Thoracic aorta (tissue), 2 donors: ENCODE measurements at regions not wholly inside any gene's neighbourhood (a gene's known extent, or its start where the extent isn't known, plus 50 kb on each side); places are given as distances from the start of the nearest gene placed in this dataset.

Experiments
- ATAC-seq: fragments of 150-250 bp; one replicate; pipeline ENCODE4 v1.8.0; 2017; ENCODE audit warnings: low read depth; ENCODE audit not compliant: insufficient number of reproducible peaks, low FRiP score
- DNase-seq: peaks from one replicate; pipeline ENCODE4 v3.0.0-alpha.2; 2020; ENCODE audit warnings: low spot score
- H3K27ac ChIP-seq, 2 donors: fragments of 200-600 bp; sonication (generic); 1 replicate in 1 of 2; 2 replicates in 1 of 2; pipeline ENCODE4 v1.5.1; 2016; ENCODE audit warnings: mild to moderate bottlenecking in 2 of 2, moderate library complexity in 2 of 2
- H3K27me3 ChIP-seq: fragments of 200-600 bp; sonication (generic); replicated peaks from 2 replicates; pipeline ENCODE4 v1.6.0; 2016; ENCODE audit warnings: mild to moderate bottlenecking; ENCODE audit not compliant: insufficient read depth
- H3K36me3 ChIP-seq: fragments of 200-600 bp; sonication (generic); one replicate; pipeline ENCODE4 v1.5.1; 2016
- H3K4me1 ChIP-seq, 2 donors: fragments of 200-600 bp; sonication (generic); 1 replicate in 1 of 2; 2 replicates in 1 of 2; pipeline versions ENCODE4 v1.5.1 to v1.6.0; 2016; ENCODE audit warnings: low read depth in 2 of 2, mild to moderate bottlenecking in 1 of 2; ENCODE audit not compliant: control insufficient read depth in 1 of 2
- H3K4me3 ChIP-seq: fragments of 200-600 bp; sonication (generic); 2 replicates; pipeline ENCODE4 v1.5.1; 2016; ENCODE audit warnings: mild to moderate bottlenecking
- H3K9me3 ChIP-seq: fragments of 200-600 bp; sonication (generic); 2 replicates; pipeline ENCODE4 v1.5.1; 2016
- CTCF ChIP-seq: fragments of 200-600 bp; sonication (generic); IDR thresholded peaks from one replicate; pipeline ENCODE4 v1.5.1; 2019; ENCODE audit warnings: antibody characterized with exemption

DNA sequence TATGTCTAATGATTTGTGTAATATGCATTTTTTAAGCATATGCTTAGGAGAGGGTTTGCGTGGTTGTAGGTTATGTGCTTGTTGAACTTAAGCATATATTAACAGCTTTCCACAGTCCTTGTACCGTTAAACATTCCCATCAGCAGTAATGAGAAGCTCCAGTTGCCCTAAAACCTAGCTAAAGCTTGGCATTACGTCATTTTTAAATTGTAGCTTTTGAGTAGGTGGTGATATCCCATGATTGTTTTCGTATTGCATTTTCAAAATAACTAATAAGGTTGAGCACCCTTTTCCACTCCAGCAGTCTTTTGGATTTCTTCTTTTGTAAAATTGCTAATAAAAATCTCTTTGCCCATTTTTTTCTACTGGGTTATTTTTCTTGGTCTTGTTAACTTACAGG lies 453.1 kb upstream of the GCFC2 start:
- Histone ChIP-seq H3K27ac (no peak overlapping the region), H3K36me3 (no peaks in the 10 kb centered on the region), H3K4me3 (no peak overlapping the region), H3K9me3 (no peaks in the 10 kb centered on the region), H3K4me1 (no peaks in the 10 kb centered on the region), H3K27me3 (no peaks in the 10 kb centered on the region)
- TF ChIP-seq CTCF: no peak
- DNase-seq (no peak), ATAC-seq (no peak)

DNA sequence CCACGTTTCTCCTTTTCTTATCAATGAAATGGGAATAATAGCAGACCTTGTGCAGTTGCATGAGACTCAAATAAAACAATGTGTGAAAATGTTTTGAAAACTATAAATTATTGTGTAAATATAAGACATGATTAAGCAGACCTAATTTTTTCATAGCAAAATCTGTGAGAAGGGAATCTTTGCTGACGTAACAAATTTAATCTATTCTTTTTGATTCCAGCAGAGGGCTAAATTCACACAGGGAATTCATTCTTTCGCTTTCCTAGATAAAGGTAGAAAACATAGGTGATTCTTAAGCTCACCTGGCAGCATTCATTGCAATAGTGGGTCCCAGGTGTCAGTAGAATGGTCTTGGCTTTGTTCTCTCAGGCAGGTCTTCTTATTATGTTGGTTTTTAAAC lies 450.0 kb upstream of the GCFC2 start:
- TF ChIP-seq CTCF: no peak
- Histone ChIP-seq H3K36me3 (no peaks in the 10 kb centered on the region), H3K27ac (no peak overlapping the region), H3K4me3 (no peak overlapping the region), H3K27me3 (no peaks in the 10 kb centered on the region), H3K9me3 (no peaks in the 10 kb centered on the region), H3K4me1 (no peaks in the 10 kb centered on the region)
- ATAC-seq (no peak), DNase-seq (no peak)

GRCh38 chr2:76159042-76159648 lies 448.4 kb upstream of the GCFC2 start:
- no peaks in the 10 kb centered on the region for H3K9me3 ChIP-seq
- H3K27me3 ChIP-seq: no peaks in the 10 kb centered on the region
- DNase-seq (no peak), ATAC-seq (no peak)
- H3K36me3 ChIP-seq: no peaks in the 10 kb centered on the region
- H3K27ac ChIP-seq: no peak overlapping the region
- H3K4me3 ChIP-seq: no peak overlapping the region
- no peak for TF ChIP-seq CTCF
- H3K4me1 ChIP-seq: no peaks in the 10 kb centered on the region

- H3K4me3 ChIP-seq: no peak overlapping the region
- H3K27me3 ChIP-seq: no peaks in the 10 kb centered on the region
- H3K9me3 ChIP-seq: no peaks in the 10 kb centered on the region
- DNase-seq: no peak
- ATAC-seq: no peak
- no peak for TF ChIP-seq CTCF
- H3K36me3 ChIP-seq: no peaks in the 10 kb centered on the region
- no peaks in the 10 kb centered on the region for H3K4me1 ChIP-seq
- H3K27ac ChIP-seq: no peak overlapping the region
These were observed 446.8 kb upstream of the GCFC2 start for GRCh38 chr2:76157531-76157930.

GRCh38 chr2:76154981-76155380 lies 444.3 kb upstream of the GCFC2 start:
- ATAC-seq (no peak), DNase-seq (no peak)
- H3K9me3 ChIP-seq: no peaks in the 10 kb centered on the region
- no peaks in the 10 kb centered on the region for H3K27me3 ChIP-seq
- H3K4me3 ChIP-seq: no peak overlapping the region
- no peaks in the 10 kb centered on the region for H3K36me3 ChIP-seq
- H3K4me1 ChIP-seq: no peaks in the 10 kb centered on the region
- no peak for TF ChIP-seq CTCF
- H3K27ac ChIP-seq: no peak overlapping the region
